ENCODE measurements at regions not wholly inside any gene's neighbourhood (a gene's known extent, or its start where the extent isn't known, plus 50 kb on each side); places are given as distances from the start of the nearest gene placed in this dataset.

DNA sequence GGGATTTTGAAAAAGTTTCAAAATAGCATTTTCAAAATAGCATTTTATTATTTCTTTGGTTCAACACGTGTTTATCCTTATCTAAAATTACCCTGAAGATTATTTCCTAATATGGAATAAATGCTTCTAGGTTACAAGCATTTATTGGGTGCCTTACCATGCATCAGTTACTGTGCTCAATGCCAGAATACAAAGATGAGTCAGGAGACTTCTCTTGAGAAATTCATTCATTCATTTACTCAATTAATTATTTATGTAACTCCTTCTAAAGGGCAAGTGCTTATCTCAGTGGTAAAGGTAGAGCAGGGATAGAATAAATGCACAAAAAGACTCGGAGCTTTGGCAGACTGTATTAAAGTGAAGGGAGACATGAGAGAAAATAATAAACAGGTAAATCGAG is 150.1 kb upstream of the PDE7B start:
- H3K4me1 ChIP-seq = no peaks in the 10 kb centered on the region
- WGBS, 2 donors = 75 to 77% methylated on average over 3 of the region's 3 CpGs
- no peak for DNase-seq
- H3K27me3 ChIP-seq = no peaks in the 10 kb centered on the region
- no peaks in the 10 kb centered on the region for H3K9me3 ChIP-seq
- no peak overlapping the region for H3K4me3 ChIP-seq
- TF ChIP-seq, protein P1, sequence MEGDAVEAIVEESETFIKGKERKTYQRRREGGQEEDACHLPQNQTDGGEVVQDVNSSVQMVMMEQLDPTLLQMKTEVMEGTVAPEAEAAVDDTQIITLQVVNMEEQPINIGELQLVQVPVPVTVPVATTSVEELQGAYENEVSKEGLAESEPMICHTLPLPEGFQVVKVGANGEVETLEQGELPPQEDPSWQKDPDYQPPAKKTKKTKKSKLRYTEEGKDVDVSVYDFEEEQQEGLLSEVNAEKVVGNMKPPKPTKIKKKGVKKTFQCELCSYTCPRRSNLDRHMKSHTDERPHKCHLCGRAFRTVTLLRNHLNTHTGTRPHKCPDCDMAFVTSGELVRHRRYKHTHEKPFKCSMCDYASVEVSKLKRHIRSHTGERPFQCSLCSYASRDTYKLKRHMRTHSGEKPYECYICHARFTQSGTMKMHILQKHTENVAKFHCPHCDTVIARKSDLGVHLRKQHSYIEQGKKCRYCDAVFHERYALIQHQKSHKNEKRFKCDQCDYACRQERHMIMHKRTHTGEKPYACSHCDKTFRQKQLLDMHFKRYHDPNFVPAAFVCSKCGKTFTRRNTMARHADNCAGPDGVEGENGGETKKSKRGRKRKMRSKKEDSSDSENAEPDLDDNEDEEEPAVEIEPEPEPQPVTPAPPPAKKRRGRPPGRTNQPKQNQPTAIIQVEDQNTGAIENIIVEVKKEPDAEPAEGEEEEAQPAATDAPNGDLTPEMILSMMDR (IDR thresholded peaks at IDR 0.05) = no peak
- TF ChIP-seq POLR2A (IDR thresholded peaks at IDR 0.05) = no peak
- no peak overlapping the region for H3K27ac ChIP-seq
- intact Hi-C loops (cut with DNase I; ENCODE audit: low total_unique reads) = no loop called here
- no peaks in the 10 kb centered on the region for H3K36me3 ChIP-seq (ENCODE audit: low read depth, missing control alignments)

DNA sequence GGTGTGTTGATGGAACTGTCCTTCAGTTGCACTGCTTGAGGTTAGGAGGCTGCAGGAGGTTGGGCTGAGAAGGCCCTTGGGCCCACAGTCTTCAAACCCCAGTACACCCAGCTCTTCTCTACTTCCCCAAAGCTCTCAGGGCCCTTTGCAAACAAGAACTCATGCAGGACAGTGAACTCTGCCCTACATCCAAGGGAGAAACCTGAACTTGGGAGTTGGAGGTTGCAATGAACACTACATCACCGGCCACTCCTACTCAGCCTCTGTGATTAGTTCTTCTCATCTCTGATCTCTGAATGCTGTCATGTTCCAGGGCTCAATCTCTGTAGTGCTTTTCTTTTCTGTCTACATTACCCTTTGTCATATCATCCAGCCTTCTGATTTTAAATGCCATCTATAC is 148.5 kb upstream of the PDE7B start:
- no peak for TF ChIP-seq POLR2A (IDR thresholded peaks at IDR 0.05)
- TF ChIP-seq, protein P1 (IDR thresholded peaks at IDR 0.05) = no peak
- DNase-seq = no peak
- no peak overlapping the region for H3K4me3 ChIP-seq
- H3K27me3 ChIP-seq = no peaks in the 10 kb centered on the region
- intact Hi-C loops (cut with DNase I; ENCODE audit: low total_unique reads) = no loop called here
- no peaks in the 10 kb centered on the region for H3K4me1 ChIP-seq
- H3K36me3 ChIP-seq (ENCODE audit: low read depth, missing control alignments) = no peaks in the 10 kb centered on the region
- WGBS, 2 donors = 90 to 100% methylated on average over 1 of the region's 1 CpG
- H3K27ac ChIP-seq = no peak overlapping the region
- no peaks in the 10 kb centered on the region for H3K9me3 ChIP-seq

DNA sequence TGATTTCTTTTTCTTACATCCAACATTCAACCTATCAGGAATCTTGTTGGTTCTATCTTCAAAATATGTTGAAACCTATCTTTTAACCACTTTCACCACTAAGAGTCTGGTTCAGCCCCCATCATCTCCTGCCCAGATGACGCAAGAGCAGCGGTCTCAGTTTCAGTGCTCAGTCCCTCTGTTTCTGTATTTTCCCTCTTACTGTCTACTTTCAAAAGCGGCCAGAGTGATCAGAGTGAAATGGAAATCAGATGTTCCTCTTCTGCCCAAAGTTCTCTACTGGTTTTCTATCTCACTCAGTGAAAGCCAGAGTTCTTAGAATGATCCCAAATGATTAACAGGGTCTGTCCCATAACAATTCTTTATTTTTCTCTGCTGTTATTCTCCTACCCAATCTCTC is 147.9 kb upstream of the PDE7B start:
- Histone ChIP-seq H3K9me3 (no peaks in the 10 kb centered on the region), H3K4me3 (no peak overlapping the region), H3K27me3 (no peaks in the 10 kb centered on the region), H3K27ac (no peak overlapping the region), H3K4me1 (no peaks in the 10 kb centered on the region), H3K36me3 (ENCODE audit: low read depth, missing control alignments) (no peaks in the 10 kb centered on the region)
- TF ChIP-seq, protein P1 (IDR thresholded peaks at IDR 0.05) = no peak
- DNase-seq = no peak
- 88 to 93% methylated on average over 3 of the region's 3 CpGs for WGBS, 2 donors
- intact Hi-C loops (cut with DNase I; ENCODE audit: low total_unique reads) = no loop called here

DNA sequence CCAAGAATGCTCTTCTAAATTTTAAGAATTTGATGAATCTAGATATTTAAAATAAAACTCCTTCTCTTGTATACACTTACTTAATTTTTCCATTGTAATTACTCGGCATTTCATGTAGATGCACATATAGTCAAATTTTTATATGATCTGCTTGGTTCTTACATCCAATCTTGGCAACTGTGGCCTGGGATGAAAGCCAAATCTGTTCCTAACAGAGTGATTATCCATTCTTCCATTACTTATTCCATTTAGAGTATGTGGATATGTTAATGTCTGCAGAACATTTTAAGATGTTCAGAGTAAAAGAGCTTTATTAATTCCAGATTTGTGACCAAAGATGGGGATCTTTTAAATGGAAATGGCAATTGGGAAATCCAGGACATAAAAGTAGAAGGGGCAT is 144.1 kb upstream of the PDE7B start:
- no peak for DNase-seq
- TF ChIP-seq, protein P1 (IDR thresholded peaks at IDR 0.05) = no peak
- no peak for TF ChIP-seq POLR2A (IDR thresholded peaks at IDR 0.05)
- Histone ChIP-seq H3K36me3 (ENCODE audit: low read depth, missing control alignments) (no peaks in the 10 kb centered on the region), H3K27ac (no peak overlapping the region), H3K4me1 (no peaks in the 10 kb centered on the region), H3K9me3 (no peaks in the 10 kb centered on the region), H3K4me3 (no peak overlapping the region), H3K27me3 (no peaks in the 10 kb centered on the region)
- 92 to 98% methylated on average over 1 of the region's 1 CpG for WGBS, 2 donors
- intact Hi-C loops (cut with DNase I; ENCODE audit: low total_unique reads) = no loop called here

DNA sequence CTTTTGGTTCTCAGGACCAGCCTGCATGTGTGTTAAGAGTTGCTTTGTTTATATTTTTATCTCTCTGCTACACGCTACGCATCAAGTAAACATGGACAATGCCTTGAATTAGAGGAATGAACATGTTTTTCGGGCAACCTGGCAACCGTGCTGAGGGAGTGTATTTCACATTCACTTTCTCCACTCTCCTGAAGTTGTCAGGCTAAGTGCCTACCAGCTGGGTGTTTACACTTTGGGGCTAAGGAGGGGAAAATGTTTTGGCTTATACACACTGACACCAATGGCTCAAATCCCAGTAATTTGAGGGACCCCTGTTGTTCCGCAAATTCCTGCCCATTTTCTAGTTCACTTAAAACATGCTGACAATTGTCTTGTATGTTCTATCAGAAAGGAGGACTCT is 141.5 kb upstream of the PDE7B start:
- H3K27ac ChIP-seq = no peak overlapping the region
- no peaks in the 10 kb centered on the region for H3K4me1 ChIP-seq
- no peaks in the 10 kb centered on the region for H3K9me3 ChIP-seq
- no peak for DNase-seq
- 79 to 83% methylated on average over 5 of the region's 5 CpGs for WGBS, 2 donors
- no peaks in the 10 kb centered on the region for H3K36me3 ChIP-seq (ENCODE audit: low read depth, missing control alignments)
- no peak overlapping the region for H3K4me3 ChIP-seq
- intact Hi-C loops (cut with DNase I; ENCODE audit: low total_unique reads) = no loop called here
- no peaks in the 10 kb centered on the region for H3K27me3 ChIP-seq
- TF ChIP-seq POLR2A (IDR thresholded peaks at IDR 0.05) = no peak
